T47D (cell line): ENCODE measurements at regions not wholly inside any gene's neighbourhood (a gene's known extent, or its start where the extent isn't known, plus 50 kb on each side); places are given as distances from the start of the nearest gene placed in this dataset.
"Not testable (repeated sequence)": the region's sequence is repeated elsewhere in the genome, so short reads cannot be mapped to it uniquely, and the experiment has no call there.

ENCODE experiments used
- DNase-seq, 2 experiments: peaks; one replicate each; pipeline versions ENCODE4 v3.0.0 to v3.0.0-alpha.2; 2011 to 2012; ENCODE audit warnings: low read depth in 1 of 2, low spot score in 1 of 2
- JUND ChIP-seq: IDR thresholded peaks from 2 replicates; pipeline ENCODE4 v1.6.1; 2012; ENCODE audit warnings: low read depth
- in situ Hi-C: cut with HindIII; loops from 2 replicates; pipeline ENCODE4 v1.10.0; 2016; ENCODE audit warnings: low sequenced_read_pairs, low pct_unique_long_range_greater_than_20kb

- DNase-seq: no peak
- TF ChIP-seq JUND: no peak
- in situ Hi-C loops: no loop called here
Measured at GRCh38 chr2:62624855-62625254, 80.7 kb upstream of the EHBP1 start.

- DNase-seq, in situ Hi-C loops: not testable (repeated sequence)
Measured at GRCh38 chr2:62616486-62616885, 89.0 kb upstream of the EHBP1 start.

- in situ Hi-C loops: no loop called here
- no peak for TF ChIP-seq JUND
- no peak for DNase-seq
Measured at GRCh38 chr2:62611854-62612253, 93.7 kb upstream of the EHBP1 start.

GRCh38 chr2:62605471-62605870, 99.5 kb upstream of the TMEM17 start:
- DNase-seq, in situ Hi-C loops: not testable (repeated sequence)

GRCh38 chr2:62604336-62604735, 98.3 kb upstream of the TMEM17 start:
- no peak for TF ChIP-seq JUND
- DNase-seq: no peak
- in situ Hi-C loops: no loop called here

GRCh38 chr2:62603154-62603712, 97.2 kb upstream of the TMEM17 start:
- in situ Hi-C loops: no loop called here
- DNase-seq: no peak
- no peak for TF ChIP-seq JUND

- in situ Hi-C loops, DNase-seq: not testable (repeated sequence)
Measured at GRCh38 chr2:62599674-62600410, 93.8 kb upstream of the TMEM17 start.

- in situ Hi-C loops: no loop called here
- no peak for TF ChIP-seq JUND
- no peak for DNase-seq
Measured at GRCh38 chr2:62597323-62597722, 91.3 kb upstream of the TMEM17 start.

- no peak for TF ChIP-seq JUND
- DNase-seq: no peak
- in situ Hi-C loops: no loop called here
Measured at GRCh38 chr2:62596061-62596921, 90.3 kb upstream of the TMEM17 start.

GRCh38 chr2:62595474-62595873, 89.5 kb upstream of the TMEM17 start:
- in situ Hi-C loops: no loop called here
- no peak for DNase-seq
- no peak for TF ChIP-seq JUND

GRCh38 chr2:62593825-62594224, 87.8 kb upstream of the TMEM17 start:
- no peak for DNase-seq
- no peak for TF ChIP-seq JUND
- in situ Hi-C loops: no loop called here

- in situ Hi-C loops: no loop called here
- TF ChIP-seq JUND: no peak
- DNase-seq: no peak
Measured at GRCh38 chr2:62591491-62591890, 85.5 kb upstream of the TMEM17 start.

- DNase-seq: no peak
- TF ChIP-seq JUND: no peak
- in situ Hi-C loops: no loop called here
Measured at GRCh38 chr2:62589691-62590356, 83.8 kb upstream of the TMEM17 start.
